ENCODE measurements at regions not wholly inside any gene's neighbourhood (a gene's known extent, or its start where the extent isn't known, plus 50 kb on each side); places are given as distances from the start of the nearest gene placed in this dataset.

- TF ChIP-seq, protein P1, sequence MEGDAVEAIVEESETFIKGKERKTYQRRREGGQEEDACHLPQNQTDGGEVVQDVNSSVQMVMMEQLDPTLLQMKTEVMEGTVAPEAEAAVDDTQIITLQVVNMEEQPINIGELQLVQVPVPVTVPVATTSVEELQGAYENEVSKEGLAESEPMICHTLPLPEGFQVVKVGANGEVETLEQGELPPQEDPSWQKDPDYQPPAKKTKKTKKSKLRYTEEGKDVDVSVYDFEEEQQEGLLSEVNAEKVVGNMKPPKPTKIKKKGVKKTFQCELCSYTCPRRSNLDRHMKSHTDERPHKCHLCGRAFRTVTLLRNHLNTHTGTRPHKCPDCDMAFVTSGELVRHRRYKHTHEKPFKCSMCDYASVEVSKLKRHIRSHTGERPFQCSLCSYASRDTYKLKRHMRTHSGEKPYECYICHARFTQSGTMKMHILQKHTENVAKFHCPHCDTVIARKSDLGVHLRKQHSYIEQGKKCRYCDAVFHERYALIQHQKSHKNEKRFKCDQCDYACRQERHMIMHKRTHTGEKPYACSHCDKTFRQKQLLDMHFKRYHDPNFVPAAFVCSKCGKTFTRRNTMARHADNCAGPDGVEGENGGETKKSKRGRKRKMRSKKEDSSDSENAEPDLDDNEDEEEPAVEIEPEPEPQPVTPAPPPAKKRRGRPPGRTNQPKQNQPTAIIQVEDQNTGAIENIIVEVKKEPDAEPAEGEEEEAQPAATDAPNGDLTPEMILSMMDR (IDR thresholded peaks at IDR 0.05): no peak
- no peak for TF ChIP-seq EZH2 (IDR thresholded peaks at IDR 0.05)
Measured at GRCh38 chr20:60332523-60332922, 374.3 kb downstream of the CDH26 start.
